MM.1S (cell line): ENCODE measurements at regions not wholly inside any gene's neighbourhood (a gene's known extent, or its start where the extent isn't known, plus 50 kb on each side); places are given as distances from the start of the nearest gene placed in this dataset.

Experiments used
- CTCF ChIP-seq: fragments of 300-600 bp; sonication (generic); IDR thresholded peaks from 2 replicates; pipeline ENCODE4 v1.5.1; 2016; ENCODE audit warnings: antibody characterized with exemption, low read length, mixed read lengths
- EZH2 ChIP-seq: fragments of 300-600 bp; sonication (generic); optimal IDR thresholded peaks from 2 replicates; pipeline ENCODE3; 2017; ENCODE audit warnings: low read depth, mild to moderate bottlenecking, antibody characterized with exemption, low read length, mixed read lengths
- EZH2phosphoT487 ChIP-seq: fragments of 300-600 bp; sonication (generic); IDR thresholded peaks from 2 replicates; pipeline ENCODE4 v1.6.1; 2018; ENCODE audit warnings: antibody characterized with exemption, low read length

GRCh38 chr3:127423856-127424765 is 136.3 kb upstream of the PRR20G start:
- TF ChIP-seq CTCF (no peak), EZH2phosphoT487 (no peak), EZH2 (no peak)
